Neural cell (in vitro differentiated cells): ENCODE measurements at regions not wholly inside any gene's neighbourhood (a gene's known extent, or its start where the extent isn't known, plus 50 kb on each side); places are given as distances from the start of the nearest gene placed in this dataset.

ENCODE experiments used
- H2AFZ ChIP-seq: fragments of 200-600, 300-800 bp; sonication (generic), shearing (Covaris generic); 2 replicates; pipeline ENCODE4 v1.6.0; 2014; ENCODE audit warnings: low read depth, mild to moderate bottlenecking, antibody characterized with exemption, low read length, moderate library complexity
- H3F3A ChIP-seq: fragments of 200-600 bp; shearing (Covaris generic); 2 replicates; pipeline ENCODE4 v1.6.1; 2016; ENCODE audit warnings: mild to moderate bottlenecking, moderate library complexity, mixed read lengths, antibody characterized with exemption, low read length; ENCODE audit not compliant: insufficient read depth, poor library complexity, severe bottlenecking
- H3K27ac ChIP-seq: fragments of 200-600, 300-800 bp; sonication (generic), shearing (Covaris generic); 2 replicates; pipeline ENCODE4 v1.5.1; 2014; ENCODE audit warnings: mild to moderate bottlenecking, low read length, moderate library complexity
- H3K27me3 ChIP-seq: fragments of 300-800, 200-600 bp; sonication (generic), shearing (Covaris generic); 2 replicates; pipeline ENCODE4 v1.6.0; 2014; ENCODE audit warnings: mild to moderate bottlenecking, low read depth, low read length, moderate library complexity; ENCODE audit not compliant: insufficient read depth
- H3K36me3 ChIP-seq: fragments of 300-800, 200-600 bp; sonication (generic), shearing (Covaris generic); 2 replicates; pipeline ENCODE4 v1.5.1; 2014; ENCODE audit warnings: mild to moderate bottlenecking, antibody characterized with exemption, low read length, moderate library complexity; ENCODE audit not compliant: insufficient read depth
- H3K4me2 ChIP-seq: fragments of 300-800, 200-600 bp; sonication (generic), shearing (Covaris generic); 2 replicates; pipeline ENCODE4 v1.6.0; 2014; ENCODE audit warnings: mild to moderate bottlenecking, low read length
- H3K4me3 ChIP-seq: fragments of 300-800, 200-600 bp; sonication (generic), shearing (Covaris generic); 2 replicates; pipeline ENCODE4 v1.5.1; 2014; ENCODE audit warnings: mild to moderate bottlenecking, low read length, moderate library complexity
- H3K79me2 ChIP-seq: fragments of 200-600 bp; shearing (Covaris generic); replicated peaks from 2 replicates; pipeline ENCODE4 v1.6.0; 2014; ENCODE audit warnings: mild to moderate bottlenecking, low read length, moderate library complexity; ENCODE audit not compliant: insufficient read depth
- H3K9ac ChIP-seq: fragments of 300-800, 200-600 bp; sonication (generic), shearing (Covaris generic); 2 replicates; pipeline ENCODE4 v1.6.1; 2016; ENCODE audit warnings: mild to moderate bottlenecking, low read length, mixed read lengths
- H3K9me2 ChIP-seq: fragments of 200-600 bp; shearing (Covaris generic); 2 replicates; pipeline ENCODE4 v1.6.1; 2016; ENCODE audit warnings: mild to moderate bottlenecking, low read length, mixed read lengths; ENCODE audit not compliant: insufficient read depth
- H3K9me3 ChIP-seq: fragments of 200-600, 300-800 bp; sonication (generic), shearing (Covaris generic); 2 replicates; pipeline ENCODE4 v1.6.1; 2016; ENCODE audit warnings: mild to moderate bottlenecking, mixed run types, low read length, moderate library complexity, mixed read lengths
- H4K20me1 ChIP-seq: fragments of 200-600 bp; shearing (Covaris generic); 2 replicates; pipeline ENCODE4 v1.6.1; 2016; ENCODE audit warnings: mild to moderate bottlenecking, mixed run types; ENCODE audit not compliant: insufficient read depth
- CTCF ChIP-seq: fragments of 450-650 bp; IDR thresholded peaks from 2 replicates; pipeline ENCODE4 v1.5.1; 2014; ENCODE audit warnings: antibody characterized with exemption, mild to moderate bottlenecking, moderate library complexity; ENCODE audit not compliant: poor library complexity, severe bottlenecking
- EP300 ChIP-seq: fragments of 450-650 bp; conservative IDR thresholded peaks from 2 replicates; pipeline ENCODE4 v1.6.1; 2014; ENCODE audit warnings: antibody characterized with exemption, mild to moderate bottlenecking, moderate library complexity; ENCODE audit not compliant: poor library complexity, severe bottlenecking
- EZH2 ChIP-seq: fragments of 200-600, 300-800 bp; shearing (Covaris generic), sonication (generic); IDR thresholded peaks from 2 replicates; pipeline ENCODE4 v1.6.1; 2014; ENCODE audit warnings: antibody characterized with exemption, low read length, borderline replicate concordance, mild to moderate bottlenecking; ENCODE audit not compliant: insufficient read depth, poor library complexity, severe bottlenecking
- MXI1 ChIP-seq: fragments of 450-650 bp; conservative IDR thresholded peaks from 2 replicates; pipeline ENCODE4 v1.6.1; 2014; ENCODE audit warnings: antibody characterized with exemption, mild to moderate bottlenecking; ENCODE audit not compliant: poor library complexity, severe bottlenecking
- POLR2AphosphoS5 ChIP-seq: IDR thresholded peaks from 2 replicates; pipeline ENCODE4 v1.6.1; 2012
- RAD21 ChIP-seq: fragments of 450-650 bp; conservative IDR thresholded peaks from 2 replicates; pipeline ENCODE4 v1.6.1; 2014; ENCODE audit warnings: antibody characterized with exemption, mild to moderate bottlenecking, moderate library complexity
- REST ChIP-seq: IDR thresholded peaks from 2 replicates; pipeline ENCODE4 v1.6.1; 2012; ENCODE audit warnings: borderline replicate concordance
- SMC3 ChIP-seq: fragments of 450-650 bp; conservative IDR thresholded peaks from 2 replicates; pipeline ENCODE4 v1.6.1; 2014; ENCODE audit warnings: antibody characterized with exemption, mild to moderate bottlenecking, moderate library complexity; ENCODE audit not compliant: poor library complexity
- TAF1 ChIP-seq: IDR thresholded peaks from 2 replicates; pipeline ENCODE4 v1.6.1; 2012; ENCODE audit warnings: low read depth

DNA sequence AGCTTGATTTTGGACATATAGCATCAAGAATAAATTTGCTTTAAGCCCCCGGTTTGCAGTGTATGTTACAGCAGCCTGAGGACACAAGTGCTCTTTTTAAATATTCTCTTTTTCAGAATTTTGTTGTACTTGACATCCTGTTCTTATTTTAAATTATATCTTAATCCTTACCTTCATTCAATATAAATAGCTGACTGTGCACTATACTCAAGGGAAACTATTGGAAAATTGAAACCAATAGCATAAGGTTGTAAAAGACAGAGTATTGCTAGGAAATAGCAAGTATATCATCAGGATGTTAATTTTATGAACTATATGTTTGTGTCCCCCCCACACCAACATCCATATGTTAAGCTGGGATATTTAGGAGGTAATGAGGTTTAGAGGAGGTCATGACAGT lies 120.4 kb upstream of the CDH10 start:
- H3K27me3 ChIP-seq, result no peaks in the 10 kb centered on the region
- no peak overlapping the region for H3K9ac ChIP-seq
- H3K9me3 ChIP-seq, result no peaks in the 10 kb centered on the region
- no peaks in the 10 kb centered on the region for H3K36me3 ChIP-seq
- no peak overlapping the region for H2AFZ ChIP-seq
- no peak overlapping the region for H3K4me2 ChIP-seq
- H3K27ac ChIP-seq, result no peak overlapping the region
- TF ChIP-seq MXI1 (no peak), EP300 (no peak), CTCF (no peak), SMC3 (no peak), POLR2AphosphoS5 (no peak), EZH2 (no peak), RAD21 (no peak), REST (no peak), TAF1 (no peak)
- H3K4me3 ChIP-seq, result no peak overlapping the region
- no peaks in the 10 kb centered on the region for H3K9me2 ChIP-seq
- H3K79me2 ChIP-seq, result no peaks in the 10 kb centered on the region
- no peaks in the 10 kb centered on the region for H3F3A ChIP-seq
- no peaks in the 10 kb centered on the region for H4K20me1 ChIP-seq

GRCh38 chr5:24750355-24750754 lies 105.6 kb upstream of the CDH10 start:
- H2AFZ ChIP-seq, result no peak overlapping the region
- H3K27ac ChIP-seq, result no peak overlapping the region
- H3F3A ChIP-seq, result no peaks in the 10 kb centered on the region
- H3K4me3 ChIP-seq, result no peak overlapping the region
- H4K20me1 ChIP-seq, result no peaks in the 10 kb centered on the region
- H3K9me2 ChIP-seq, result no peaks in the 10 kb centered on the region
- no peak overlapping the region for H3K9ac ChIP-seq
- H3K36me3 ChIP-seq, result no peaks in the 10 kb centered on the region
- H3K79me2 ChIP-seq, result no peaks in the 10 kb centered on the region
- H3K4me2 ChIP-seq, result no peak overlapping the region
- no peaks in the 10 kb centered on the region for H3K9me3 ChIP-seq
- H3K27me3 ChIP-seq, result no peaks in the 10 kb centered on the region
- TF ChIP-seq POLR2AphosphoS5 (no peak), MXI1 (no peak), REST (no peak), RAD21 (no peak), TAF1 (no peak), EZH2 (no peak), CTCF (no peak), SMC3 (no peak), EP300 (no peak)
